OCI-LY7 (cell line): ENCODE measurements at regions not wholly inside any gene's neighbourhood (a gene's known extent, or its start where the extent isn't known, plus 50 kb on each side); places are given as distances from the start of the nearest gene placed in this dataset.

ENCODE experiments used
- BruUV-seq: library from RNA; stranded (reverse); fragments of 400-500 nt; replicated peaks from 2 replicates; lab custom pipeline; 2021; lab: Mats Ljungman, UMichigan
- CTCF ChIA-PET: fragments of 300-600 bp; sonication (Branson Sonifier 250); formaldehyde crosslinking; loops from one replicate; lab custom pipeline; 2022; ENCODE audit warnings: antibody characterized with exemption; ENCODE audit not compliant: unreplicated experiment; lab: Charles Lee
- POLR2A ChIA-PET: fragments of 300-600 bp; sonication (Branson Sonifier 250); formaldehyde crosslinking; loops from one replicate; lab custom pipeline; 2022; ENCODE audit warnings: antibody characterized with exemption; lab: Charles Lee
- DNase-seq: peaks from one replicate; pipeline ENCODE4 v3.0.0-alpha.2; 2015; ENCODE audit warnings: low spot score
- H2AFZ ChIP-seq: fragments of 200-600 bp; sonication (generic), shearing (Covaris generic); 2 replicates; pipeline ENCODE4 v1.6.1; 2014; ENCODE audit warnings: mild to moderate bottlenecking, antibody characterized with exemption, low read length, moderate library complexity
- H3K27ac ChIP-seq: fragments of 200-600 bp; sonication (generic); 2 replicates; pipeline ENCODE4 v1.5.1; 2014; ENCODE audit warnings: mixed run types, low read depth, mild to moderate bottlenecking, moderate library complexity, low read length, inconsistent platforms; ENCODE audit not compliant: poor library complexity, severe bottlenecking
- H3K36me3 ChIP-seq: fragments of 200-600 bp; sonication (generic); 2 replicates; pipeline ENCODE4 v1.6.1; 2014; ENCODE audit warnings: mild to moderate bottlenecking, antibody characterized with exemption, low read length, moderate library complexity, mixed read lengths; ENCODE audit not compliant: insufficient read depth
- H3K4me1 ChIP-seq: fragments of 200-600 bp; sonication (generic); 2 replicates; pipeline ENCODE4 v1.5.1; 2014; ENCODE audit warnings: mild to moderate bottlenecking, low read length; ENCODE audit not compliant: insufficient read depth, poor library complexity, severe bottlenecking
- H3K4me2 ChIP-seq: fragments of 200-600 bp; sonication (generic); 2 replicates; pipeline ENCODE4 v1.6.1; 2014; ENCODE audit warnings: mild to moderate bottlenecking, low read length
- H3K4me3 ChIP-seq: fragments of 200-600 bp; sonication (generic); 2 replicates; pipeline ENCODE4 v1.5.1; 2014; ENCODE audit warnings: mild to moderate bottlenecking, low read depth, low read length; ENCODE audit not compliant: poor library complexity, severe bottlenecking
- H3K79me2 ChIP-seq: fragments of 200-600 bp; sonication (generic); 2 replicates; pipeline ENCODE4 v1.6.1; 2016; ENCODE audit warnings: low read depth, mild to moderate bottlenecking, low read length, moderate library complexity, mixed read lengths; ENCODE audit not compliant: insufficient read depth
- H3K9me2 ChIP-seq: fragments of 200-600 bp; sonication (generic); 2 replicates; pipeline ENCODE4 v1.6.1; 2016; ENCODE audit warnings: mild to moderate bottlenecking, low read length, mixed read lengths; ENCODE audit not compliant: insufficient read depth
- H3K9me3 ChIP-seq: fragments of 200-600 bp; sonication (generic); 2 replicates; pipeline ENCODE4 v1.6.1; 2014; ENCODE audit warnings: mild to moderate bottlenecking, mixed run types, low read length, mixed read lengths
- H4K20me1 ChIP-seq: fragments of 200-600 bp; sonication (generic); 2 replicates; pipeline ENCODE4 v1.6.1; 2014; ENCODE audit warnings: mild to moderate bottlenecking, antibody characterized with exemption, low read length, moderate library complexity, mixed read lengths; ENCODE audit not compliant: insufficient read depth
- EZH2phosphoT487 ChIP-seq: fragments of 200-600 bp; sonication (generic); IDR thresholded peaks from 2 replicates; pipeline ENCODE4 v1.6.1; 2018; ENCODE audit warnings: low read depth, borderline replicate concordance, mild to moderate bottlenecking, mixed run types, antibody characterized with exemption, low read length, moderate library complexity, mixed read lengths
- intact Hi-C: fragments of 100-400 bp; cut with micrococcal nuclease; formaldehyde crosslinking; loops from one replicate; pipeline ENCODE4 v1.10.0; 2022; ENCODE audit not compliant: unreplicated experiment
- TF ChIP-seq, protein P1 (sequence below): fragments of 200-600 bp; sonication (generic); conservative IDR thresholded peaks from 2 replicates; pipeline ENCODE4 v1.5.1; 2014; ENCODE audit warnings: mild to moderate bottlenecking, antibody characterized with exemption, low read length, moderate library complexity, mixed read lengths

DNA sequence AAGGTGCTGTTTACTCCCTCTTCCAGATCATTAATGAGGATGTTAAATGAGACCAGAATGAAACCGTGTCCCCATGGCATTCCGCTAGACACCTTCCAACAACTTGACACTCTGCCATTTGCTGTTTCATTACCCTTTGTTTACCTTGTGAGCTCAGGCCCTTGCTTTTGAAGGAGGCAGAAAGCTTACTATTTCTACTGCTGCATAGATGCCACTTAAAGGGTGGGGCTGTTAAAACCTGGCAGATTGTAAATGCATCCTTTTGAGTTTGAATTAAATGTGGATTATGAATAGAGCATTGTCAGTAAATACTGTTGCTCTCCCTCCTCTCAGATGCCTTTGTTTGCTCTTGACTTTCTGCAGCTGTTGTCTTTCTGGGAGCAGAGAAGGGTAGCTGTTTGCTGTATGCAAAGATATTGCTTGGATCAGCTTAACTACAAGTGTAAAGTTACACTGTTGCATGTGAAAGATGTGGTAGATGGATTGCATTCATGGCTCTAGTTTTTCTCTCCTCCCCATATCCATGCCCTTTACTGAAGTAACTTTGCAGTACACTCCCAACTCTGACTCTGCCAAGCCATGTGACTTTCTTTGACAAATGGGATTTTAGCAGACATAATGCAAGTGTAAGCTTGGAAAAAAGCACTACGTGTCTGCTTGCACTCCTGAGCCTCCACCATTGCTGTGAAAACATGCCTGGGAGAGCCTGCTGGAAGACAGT, 75.0 kb upstream of the DHX15 start:
- BruUV-seq: no TSS peak

DNA sequence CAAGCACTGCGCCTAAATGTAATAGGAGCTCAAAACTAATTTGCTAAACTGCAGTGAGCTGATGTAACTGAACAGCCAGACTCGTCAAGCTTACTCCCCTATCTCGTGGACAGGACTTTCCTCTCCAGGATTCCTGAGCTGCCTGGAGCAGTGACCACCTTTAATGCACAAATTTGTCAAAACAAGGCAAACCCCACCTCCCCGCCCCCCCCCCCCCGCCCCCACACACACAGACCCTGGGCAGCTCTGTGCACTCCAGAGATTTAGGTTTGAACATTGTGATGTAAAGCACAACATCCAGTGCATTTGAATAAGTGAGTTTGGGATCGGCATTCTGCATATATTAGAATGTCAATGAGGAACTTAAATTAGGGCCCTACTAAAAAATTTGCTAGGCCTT, 77.7 kb upstream of the DHX15 start:
- Histone ChIP-seq H3K9me2 (no peaks in the 10 kb centered on the region), H2AFZ (no peak overlapping the region), H3K27ac (no peak overlapping the region), H3K4me1 (peaks cover 8% of the 10 kb centered on the region), H3K9me3 (no peaks in the 10 kb centered on the region), H3K79me2 (no peaks in the 10 kb centered on the region), H4K20me1 (no peaks in the 10 kb centered on the region), H3K4me3 (no peak overlapping the region), H3K4me2 (no peak overlapping the region), H3K36me3 (no peaks in the 10 kb centered on the region)
- CTCF ChIA-PET: no interaction called here
- intact Hi-C loops: no loop called here
- no TSS peak for BruUV-seq
- TF ChIP-seq, protein P1, sequence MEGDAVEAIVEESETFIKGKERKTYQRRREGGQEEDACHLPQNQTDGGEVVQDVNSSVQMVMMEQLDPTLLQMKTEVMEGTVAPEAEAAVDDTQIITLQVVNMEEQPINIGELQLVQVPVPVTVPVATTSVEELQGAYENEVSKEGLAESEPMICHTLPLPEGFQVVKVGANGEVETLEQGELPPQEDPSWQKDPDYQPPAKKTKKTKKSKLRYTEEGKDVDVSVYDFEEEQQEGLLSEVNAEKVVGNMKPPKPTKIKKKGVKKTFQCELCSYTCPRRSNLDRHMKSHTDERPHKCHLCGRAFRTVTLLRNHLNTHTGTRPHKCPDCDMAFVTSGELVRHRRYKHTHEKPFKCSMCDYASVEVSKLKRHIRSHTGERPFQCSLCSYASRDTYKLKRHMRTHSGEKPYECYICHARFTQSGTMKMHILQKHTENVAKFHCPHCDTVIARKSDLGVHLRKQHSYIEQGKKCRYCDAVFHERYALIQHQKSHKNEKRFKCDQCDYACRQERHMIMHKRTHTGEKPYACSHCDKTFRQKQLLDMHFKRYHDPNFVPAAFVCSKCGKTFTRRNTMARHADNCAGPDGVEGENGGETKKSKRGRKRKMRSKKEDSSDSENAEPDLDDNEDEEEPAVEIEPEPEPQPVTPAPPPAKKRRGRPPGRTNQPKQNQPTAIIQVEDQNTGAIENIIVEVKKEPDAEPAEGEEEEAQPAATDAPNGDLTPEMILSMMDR: no peak
- no peak for TF ChIP-seq EZH2phosphoT487
- DNase-seq: no peak
- POLR2A ChIA-PET: no interaction called here

More for the DNA sequence above, 75.0 kb upstream of the DHX15 start:
- H2AFZ ChIP-seq: no peak overlapping the region
- H3K4me2 ChIP-seq: no peak overlapping the region
- ChIA-PET CTCF (no interaction called here), POLR2A (interaction anchor here (0.6 kb wide), 1 partner anchor 577 kb away, joined by 3 read pairs; no protein-coding TSS in a partner anchor)
- H3K9me2 ChIP-seq: no peaks in the 10 kb centered on the region
- H3K9me3 ChIP-seq: no peaks in the 10 kb centered on the region
- no peak overlapping the region for H3K4me3 ChIP-seq
- TF ChIP-seq EZH2phosphoT487: no peak
- TF ChIP-seq, protein P1: no peak
- no peaks in the 10 kb centered on the region for H3K36me3 ChIP-seq
- peaks cover 8% of the 10 kb centered on the region for H3K4me1 ChIP-seq
- no peak overlapping the region for H3K27ac ChIP-seq
- DNase-seq: no peak
- H4K20me1 ChIP-seq: no peaks in the 10 kb centered on the region
- intact Hi-C loops: no loop called here
- H3K79me2 ChIP-seq: no peaks in the 10 kb centered on the region

DNA sequence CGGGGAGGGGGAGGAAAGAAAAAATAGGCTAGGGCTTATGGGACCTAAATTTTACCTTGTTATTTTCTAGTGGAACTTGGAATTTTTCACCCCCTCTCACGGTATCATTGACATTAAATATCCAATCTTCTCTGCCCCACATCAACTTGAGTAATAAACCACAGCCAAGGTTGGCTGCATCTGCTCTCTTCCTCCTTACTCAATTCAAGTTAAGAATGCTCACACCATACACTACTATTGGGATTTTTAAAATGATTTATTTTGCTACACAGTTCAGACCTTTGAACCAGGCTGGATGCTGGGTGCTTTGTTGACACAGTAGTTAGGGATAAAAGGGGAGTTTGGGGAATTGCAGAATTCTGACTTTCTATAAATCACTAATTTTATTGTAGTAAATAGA, 78.2 kb upstream of the DHX15 start:
- no peak for TF ChIP-seq EZH2phosphoT487
- TF ChIP-seq, protein P1: no peak
- no peak overlapping the region for H2AFZ ChIP-seq
- H3K4me1 ChIP-seq: peaks cover 8% of the 10 kb centered on the region
- no peaks in the 10 kb centered on the region for H3K36me3 ChIP-seq
- no peak overlapping the region for H3K4me2 ChIP-seq
- H3K9me3 ChIP-seq: no peaks in the 10 kb centered on the region
- POLR2A ChIA-PET: no interaction called here
- H3K79me2 ChIP-seq: no peaks in the 10 kb centered on the region
- no TSS peak for BruUV-seq
- H3K9me2 ChIP-seq: no peaks in the 10 kb centered on the region
- DNase-seq: no peak
- H3K27ac ChIP-seq: no peak overlapping the region
- CTCF ChIA-PET: no interaction called here
- H4K20me1 ChIP-seq: no peaks in the 10 kb centered on the region
- intact Hi-C loops: no loop called here
- H3K4me3 ChIP-seq: no peak overlapping the region
